ENCODE measurements at regions not wholly inside any gene's neighbourhood (a gene's known extent, or its start where the extent isn't known, plus 50 kb on each side); places are given as distances from the start of the nearest gene placed in this dataset.

GRCh38 chr17:72527789-72528188 is 407.0 kb downstream of the SOX9 start:
- DNase-seq: no peak
- Mint-ChIP-seq H3K27ac (peak overlapping the region in 1 of 2 donors; percentile 69), H3K4me1 (no peaks in the 10 kb centered on the region), H3K27me3 (peaks cover 21% of the 10 kb centered on the region), H3K4me3 (no peak overlapping the region), H3K9me3 (no peaks in the 10 kb centered on the region)
- no peak for ATAC-seq

GRCh38 chr17:72528683-72529082 is 407.9 kb downstream of the SOX9 start:
- no peak for ATAC-seq
- H3K27me3 Mint-ChIP-seq: peaks cover 21% of the 10 kb centered on the region
- no peak overlapping the region for H3K4me3 Mint-ChIP-seq

GRCh38 chr17:72529386-72529785 is 408.6 kb downstream of the SOX9 start:
- H3K4me3 Mint-ChIP-seq: no peak overlapping the region
- H3K9me3 Mint-ChIP-seq: no peaks in the 10 kb centered on the region
- H3K4me1 Mint-ChIP-seq: no peaks in the 10 kb centered on the region
- DNase-seq (no peak), ATAC-seq (no peak)
- H3K27me3 Mint-ChIP-seq: peaks cover 21% of the 10 kb centered on the region
- no peak overlapping the region for H3K27ac Mint-ChIP-seq

More at GRCh38 chr17:72528683-72529082, 407.9 kb downstream of the SOX9 start:
- H3K9me3 Mint-ChIP-seq: no peaks in the 10 kb centered on the region
- no peaks in the 10 kb centered on the region for H3K4me1 Mint-ChIP-seq
- DNase-seq: no peak
- no peak overlapping the region for H3K27ac Mint-ChIP-seq

- H3K27me3 Mint-ChIP-seq: peaks cover 21% of the 10 kb centered on the region
- no peak overlapping the region for H3K27ac Mint-ChIP-seq
- no peaks in the 10 kb centered on the region for H3K9me3 Mint-ChIP-seq
- ATAC-seq (no peak), DNase-seq (no peak)
- no peaks in the 10 kb centered on the region for H3K4me1 Mint-ChIP-seq
- H3K4me3 Mint-ChIP-seq: no peak overlapping the region
These were observed 409.6 kb downstream of the SOX9 start for GRCh38 chr17:72530454-72530853.

- H3K9me3 Mint-ChIP-seq: no peaks in the 10 kb centered on the region
- H3K4me3 Mint-ChIP-seq: no peak overlapping the region
- no peak overlapping the region for H3K27ac Mint-ChIP-seq
- peaks cover 21% of the 10 kb centered on the region for H3K27me3 Mint-ChIP-seq
- DNase-seq (no peak), ATAC-seq (no peak)
- no peaks in the 10 kb centered on the region for H3K4me1 Mint-ChIP-seq
These were observed 410.9 kb downstream of the SOX9 start for GRCh38 chr17:72531729-72532128.

- Mint-ChIP-seq H3K4me1 (no peaks in the 10 kb centered on the region), H3K9me3 (no peaks in the 10 kb centered on the region), H3K27me3 (peaks cover 32% of the 10 kb centered on the region), H3K27ac (no peak overlapping the region), H3K4me3 (no peak overlapping the region)
- ATAC-seq (no peak), DNase-seq (no peak)
These were observed 413.4 kb downstream of the SOX9 start for GRCh38 chr17:72534265-72534664.

- DNase-seq: no peak
- ATAC-seq: no peak
- no peak overlapping the region for H3K4me3 Mint-ChIP-seq
- H3K27me3 Mint-ChIP-seq: peaks cover 37% of the 10 kb centered on the region
- no peaks in the 10 kb centered on the region for H3K9me3 Mint-ChIP-seq
- no peak overlapping the region for H3K27ac Mint-ChIP-seq
- peaks cover 2% of the 10 kb centered on the region for H3K4me1 Mint-ChIP-seq
These were observed 414.0 kb downstream of the SOX9 start for GRCh38 chr17:72534776-72535175.

GRCh38 chr17:72535346-72535745 is 414.5 kb downstream of the SOX9 start:
- H3K27ac Mint-ChIP-seq: no peak overlapping the region
- DNase-seq (no peak), ATAC-seq (no peak)
- H3K4me3 Mint-ChIP-seq: no peak overlapping the region
- H3K4me1 Mint-ChIP-seq: peaks cover 6% of the 10 kb centered on the region
- H3K9me3 Mint-ChIP-seq: no peaks in the 10 kb centered on the region
- peaks cover 43% of the 10 kb centered on the region for H3K27me3 Mint-ChIP-seq

- DNase-seq (no peak), ATAC-seq (no peak)
- Mint-ChIP-seq H3K27ac (peak overlapping the region in 1 of 2 donors; percentile 65), H3K27me3 (peaks cover 47% of the 10 kb centered on the region), H3K4me1 (peaks cover 11% of the 10 kb centered on the region), H3K9me3 (no peaks in the 10 kb centered on the region), H3K4me3 (no peak overlapping the region)
These were observed 415.0 kb downstream of the SOX9 start for GRCh38 chr17:72535779-72536178.

GRCh38 chr17:72536788-72537187 is 416.0 kb downstream of the SOX9 start:
- no peak for ATAC-seq

GRCh38 chr17:72538443-72538842 is 417.6 kb downstream of the SOX9 start:
- Mint-ChIP-seq H3K4me3 (no peak overlapping the region), H3K4me1 (peaks cover 12% of the 10 kb centered on the region), H3K9me3 (no peaks in the 10 kb centered on the region), H3K27me3 (peaks cover 66% of the 10 kb centered on the region), H3K27ac (no peak overlapping the region)
- no peak for ATAC-seq
- no peak for DNase-seq

More at GRCh38 chr17:72536788-72537187, 416.0 kb downstream of the SOX9 start:
- Mint-ChIP-seq H3K4me1 (peaks cover 12% of the 10 kb centered on the region), H3K27me3 (peaks cover 50% of the 10 kb centered on the region), H3K27ac (peak overlapping the region in 1 of 2 donors; percentile 30), H3K4me3 (no peak overlapping the region), H3K9me3 (no peaks in the 10 kb centered on the region)
- DNase-seq: no peak

GRCh38 chr17:72538901-72539352 is 418.1 kb downstream of the SOX9 start:
- Mint-ChIP-seq H3K27me3 (peaks cover 71% of the 10 kb centered on the region), H3K9me3 (no peaks in the 10 kb centered on the region), H3K4me1 (peaks cover 12% of the 10 kb centered on the region), H3K27ac (no peak overlapping the region), H3K4me3 (no peak overlapping the region)
- ATAC-seq: no peak
- no peak for DNase-seq

- Mint-ChIP-seq H3K4me3 (peak overlapping the region in 1 of 2 donors; percentile 32), H3K27me3 (peaks cover 71% of the 10 kb centered on the region), H3K27ac (no peak overlapping the region), H3K4me1 (peaks cover 12% of the 10 kb centered on the region), H3K9me3 (no peaks in the 10 kb centered on the region)
- ATAC-seq (peak; percentile 83), DNase-seq (peak; percentile 62 to 74)
These were observed 419.4 kb downstream of the SOX9 start for GRCh38 chr17:72539981-72540897.

- Mint-ChIP-seq H3K4me1 (peaks cover 12% of the 10 kb centered on the region), H3K27me3 (peaks cover 66% of the 10 kb centered on the region), H3K9me3 (no peaks in the 10 kb centered on the region), H3K4me3 (no peak overlapping the region), H3K27ac (peak overlapping the region in 1 of 2 donors; percentile 33)
- ATAC-seq (no peak), DNase-seq (no peak)
These were observed 421.5 kb downstream of the SOX9 start for GRCh38 chr17:72542317-72542716.

- H3K4me1 Mint-ChIP-seq: peaks cover 2% of the 10 kb centered on the region
- DNase-seq: no peak
- peaks cover 39% of the 10 kb centered on the region for H3K27me3 Mint-ChIP-seq
These were observed 424.9 kb downstream of the SOX9 start for GRCh38 chr17:72545766-72546165.

GRCh38 chr17:72553051-72553755 is 432.4 kb downstream of the SOX9 start:
- ATAC-seq: no peak
- DNase-seq: no peak
- no peak overlapping the region for H3K4me3 Mint-ChIP-seq
- H3K27ac Mint-ChIP-seq: no peak overlapping the region
- no peaks in the 10 kb centered on the region for H3K9me3 Mint-ChIP-seq
- H3K4me1 Mint-ChIP-seq: no peaks in the 10 kb centered on the region
- H3K27me3 Mint-ChIP-seq: peaks cover 8% of the 10 kb centered on the region

More at GRCh38 chr17:72545766-72546165, 424.9 kb downstream of the SOX9 start:
- ATAC-seq: no peak
- no peak overlapping the region for H3K27ac Mint-ChIP-seq
- no peak overlapping the region for H3K4me3 Mint-ChIP-seq
- no peaks in the 10 kb centered on the region for H3K9me3 Mint-ChIP-seq
